HCT116 (cell line): ENCODE measurements at regions not wholly inside any gene's neighbourhood (a gene's known extent, or its start where the extent isn't known, plus 50 kb on each side); places are given as distances from the start of the nearest gene placed in this dataset.

Source experiments
- ATAC-seq: fragments of 200-7000 bp; cut with Tn5 transposase; 2 replicates; pipeline ENCODE4 v1.9.1; 2020; ENCODE audit warnings: mild to moderate bottlenecking, moderate library complexity
- BruUV-seq: library from RNA; stranded (reverse); fragments of 400-500 nt; replicated peaks from 2 replicates; lab custom pipeline; 2021; lab: Mats Ljungman, UMichigan
- CTCF ChIA-PET: fragments of 300-600 bp; sonication (Branson Sonifier 250); formaldehyde crosslinking; loops from one replicate; lab custom pipeline; 2021; ENCODE audit warnings: antibody characterized with exemption; lab: Charles Lee
- POLR2A ChIA-PET: fragments of 300-600, 350-600 bp; sonication (Branson Sonifier 250); formaldehyde crosslinking; loops from one replicate; lab custom pipeline; 2021; ENCODE audit warnings: antibody characterized with exemption; lab: Charles Lee
- RAD21 ChIA-PET, 2 experiments: fragments of 300-600 bp; sonication (Branson Sonifier 250); formaldehyde crosslinking; loops; one replicate each; lab custom pipeline; 2023; ENCODE audit warnings: low total read pairs in 2 of 2; ENCODE audit not compliant: uncharacterized antibody in 2 of 2, unreplicated experiment in 2 of 2, low non-redundant PET in 1 of 2; lab: Charles Lee
- DNase-seq: peaks from one replicate; pipeline ENCODE4 v3.0.0-alpha.2; 2010; ENCODE audit warnings: low read depth, low spot score
- H2AFZ ChIP-seq: fragments of 200-600 bp; shearing (Covaris generic), sonication (generic); 2 replicates; pipeline ENCODE4 v1.6.1; 2017; ENCODE audit warnings: low read depth, mixed run types, mixed read lengths, antibody characterized with exemption, low read length; ENCODE audit not compliant: poor library complexity, severe bottlenecking
- H3K27ac ChIP-seq: 2 replicates; pipeline ENCODE4 v1.5.1; 2012; ENCODE audit warnings: low read depth, low read length
- H3K27me3 ChIP-seq: fragments of 200-600 bp; sonication (generic); 2 replicates; pipeline ENCODE4 v1.6.1; 2016; ENCODE audit warnings: mixed run types, low read length, mixed read lengths; ENCODE audit not compliant: insufficient read depth
- H3K36me3 ChIP-seq, 2 experiments: fragments of 200-500 bp in 1 of 2; fragments of 200-600 bp in 1 of 2; sonication (Bioruptor generic) in 1 of 2; sonication (generic) in 1 of 2; 2 replicates each; pipeline versions ENCODE4 v1.5.1 to v1.6.1; 2014 to 2016; ENCODE audit warnings: low read length in 2 of 2, inconsistent platforms in 1 of 2, mixed read lengths in 1 of 2, mixed run types in 1 of 2; ENCODE audit not compliant: insufficient read depth in 2 of 2, control insufficient read depth in 1 of 2
- H3K4me1 ChIP-seq, 2 experiments: fragments of 200-600 bp in 1 of 2; sonication (generic) in 1 of 2; 2 replicates each; pipeline versions ENCODE4 v1.5.1 to v1.6.1; 2012 to 2017; ENCODE audit warnings: low read length in 2 of 2, inconsistent platforms in 1 of 2, mild to moderate bottlenecking in 1 of 2, mixed read lengths in 1 of 2, mixed run types in 1 of 2, moderate library complexity in 1 of 2; ENCODE audit not compliant: insufficient read depth in 2 of 2, control insufficient read depth in 1 of 2
- H3K4me2 ChIP-seq: fragments of 200-600 bp; sonication (generic); 2 replicates; pipeline ENCODE4 v1.6.1; 2017; ENCODE audit warnings: mixed run types, low read length, mixed read lengths
- H3K4me3 ChIP-seq, 2 experiments: fragments of 200-600 bp in 1 of 2; sonication (generic) in 1 of 2; replicated peaks in 1 of 2; 2 replicates each; pipeline ENCODE4 v1.5.1; 2011 to 2016; ENCODE audit warnings: low read length in 2 of 2, control low read depth in 1 of 2, low read depth in 1 of 2, mild to moderate bottlenecking in 1 of 2, mixed read lengths in 1 of 2, mixed run types in 1 of 2
- H3K79me2 ChIP-seq: fragments of 200-600 bp; sonication (generic); 2 replicates; pipeline ENCODE4 v1.6.1; 2017; ENCODE audit warnings: mild to moderate bottlenecking, mixed run types, low read length, moderate library complexity, mixed read lengths; ENCODE audit not compliant: insufficient read depth
- H3K9ac ChIP-seq: fragments of 200-600 bp; sonication (generic); 2 replicates; pipeline ENCODE4 v1.6.1; 2016; ENCODE audit warnings: low read length, mixed read lengths
- H3K9me2 ChIP-seq: fragments of 200-600 bp; sonication (generic), shearing (Covaris generic); 2 replicates; pipeline ENCODE4 v1.6.1; 2017; ENCODE audit warnings: mixed run types, mild to moderate bottlenecking, moderate library complexity; ENCODE audit not compliant: insufficient read depth
- H3K9me3 ChIP-seq, 2 experiments: fragments of 200-500 bp in 1 of 2; fragments of 200-600 bp in 1 of 2; sonication (Bioruptor generic) in 1 of 2; sonication (generic) in 1 of 2; 2 replicates each; pipeline ENCODE4 v1.6.1; 2014 to 2017; ENCODE audit warnings: low read length in 2 of 2, mixed read lengths in 2 of 2, inconsistent platforms in 1 of 2, low read depth in 1 of 2, mild to moderate bottlenecking in 1 of 2, mixed run types in 1 of 2, moderate library complexity in 1 of 2; ENCODE audit not compliant: control insufficient read depth in 1 of 2, insufficient read depth in 1 of 2
- H4K20me1 ChIP-seq: fragments of 200-600 bp; sonication (generic), shearing (Covaris generic); 2 replicates; pipeline ENCODE4 v1.6.1; 2017; ENCODE audit warnings: mixed run types, mild to moderate bottlenecking, moderate library complexity; ENCODE audit not compliant: insufficient read depth
- CEBPB ChIP-seq: IDR thresholded peaks from 2 replicates; pipeline ENCODE4 v1.6.1; 2012; ENCODE audit warnings: low read depth
- EZH2phosphoT487 ChIP-seq: fragments of 200-600 bp; IDR thresholded peaks from 2 replicates; pipeline ENCODE4 v1.6.1; 2018; ENCODE audit warnings: antibody characterized with exemption, borderline replicate concordance
- FOSL1 ChIP-seq: IDR thresholded peaks from 2 replicates; pipeline ENCODE4 v1.6.1; 2012; ENCODE audit warnings: low read depth
- JUND ChIP-seq: IDR thresholded peaks from 2 replicates; pipeline ENCODE4 v1.6.1; 2012
- POLR2A ChIP-seq: IDR thresholded peaks from 2 replicates; pipeline ENCODE4 v1.7.0; 2011; ENCODE audit warnings: borderline replicate concordance; ENCODE audit not compliant: insufficient read depth, insufficient read length; ENCODE audit errors: extremely low read depth
- RAD21 ChIP-seq: IDR thresholded peaks from 2 replicates; pipeline ENCODE4 v1.6.1; 2012; ENCODE audit warnings: low read depth, mild to moderate bottlenecking
- SIN3A ChIP-seq: IDR thresholded peaks from 2 replicates; pipeline ENCODE4 v1.6.1; 2012; ENCODE audit warnings: low read depth
- SP1 ChIP-seq: IDR thresholded peaks from 2 replicates; pipeline ENCODE4 v1.6.1; 2012; ENCODE audit warnings: low read depth
- YY1 ChIP-seq: IDR thresholded peaks from 2 replicates; pipeline ENCODE4 v1.6.1; 2011; ENCODE audit warnings: low read length, low read depth, moderate library complexity, mild to moderate bottlenecking; ENCODE audit not compliant: insufficient replicate concordance; ENCODE audit errors: extremely low read depth
- ZNF274 ChIP-seq: fragments of 200-500 bp; sonication (Bioruptor generic); IDR thresholded peaks from 2 replicates; pipeline ENCODE4 v1.6.1; 2014; ENCODE audit warnings: mild to moderate bottlenecking, low read depth, low read length, inconsistent platforms
- intact Hi-C: fragments of 100-400 bp; cut with micrococcal nuclease; formaldehyde crosslinking; loops from 2 replicates; pipeline ENCODE4 v1.10.0; 2022
- TF ChIP-seq, protein P1 (sequence below): IDR thresholded peaks from 2 replicates; pipeline ENCODE4 v1.6.1; 2012
- TF ChIP-seq, protein P2 (sequence below), 3 experiments: fragments of 200-600 bp in 1 of 3; sonication (generic) in 1 of 3; IDR thresholded peaks in 2 of 3; conservative IDR thresholded peaks in 1 of 3; 2 replicates each; pipeline ENCODE4 v1.5.1; 2012 to 2017; ENCODE audit warnings: low read depth in 2 of 3, low read length in 2 of 3, antibody characterized with exemption in 1 of 3, borderline replicate concordance in 1 of 3, control low read depth in 1 of 3, mild to moderate bottlenecking in 1 of 3, mixed read lengths in 1 of 3, mixed run types in 1 of 3, moderate library complexity in 1 of 3; ENCODE audit not compliant: insufficient read depth in 1 of 3
- TF ChIP-seq, protein P3 (sequence below): IDR thresholded peaks from 2 replicates; pipeline ENCODE4 v1.6.1; 2012
- TF ChIP-seq, protein P4 (sequence below): IDR thresholded peaks from 2 replicates; pipeline ENCODE4 v1.6.1; 2012; ENCODE audit warnings: low read depth

DNA sequence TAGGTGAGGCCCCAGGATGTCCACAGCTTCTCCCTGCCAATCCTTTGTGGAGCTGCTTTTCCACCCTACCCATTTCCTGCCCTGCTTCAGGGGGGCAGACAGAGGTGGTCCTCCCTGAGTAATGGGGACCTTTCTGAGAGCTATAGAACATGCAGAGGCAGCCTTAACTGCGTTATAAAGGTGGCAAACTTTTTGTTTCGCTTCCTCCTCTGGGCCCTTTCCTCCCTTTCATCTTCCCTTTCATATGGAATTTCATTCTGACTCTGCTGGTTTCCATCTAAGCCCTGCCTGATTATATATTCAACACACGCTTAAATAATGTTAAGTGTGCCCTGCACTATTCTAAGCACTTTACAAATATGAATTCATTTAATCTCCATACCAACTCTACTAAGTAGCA lies 169.3 kb upstream of the E2F8 start:
- POLR2A ChIA-PET = no interaction called here
- intact Hi-C loops = no loop called here
- ATAC-seq (no peak), DNase-seq (no peak)
- H4K20me1 ChIP-seq = no peaks in the 10 kb centered on the region
- no TSS peak for BruUV-seq
- no peak overlapping the region for H3K9ac ChIP-seq
- no peak overlapping the region for H2AFZ ChIP-seq
- no peaks in the 10 kb centered on the region for H3K79me2 ChIP-seq
- H3K27me3 ChIP-seq = peaks cover 48% of the 10 kb centered on the region
- no peak for TF ChIP-seq RAD21
- TF ChIP-seq, protein P1, sequence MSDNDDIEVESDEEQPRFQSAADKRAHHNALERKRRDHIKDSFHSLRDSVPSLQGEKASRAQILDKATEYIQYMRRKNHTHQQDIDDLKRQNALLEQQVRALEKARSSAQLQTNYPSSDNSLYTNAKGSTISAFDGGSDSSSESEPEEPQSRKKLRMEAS = no peak
- TF ChIP-seq FOSL1 = no peak
- no peak for TF ChIP-seq POLR2A
- no peak for TF ChIP-seq SIN3A
- no peak for TF ChIP-seq ZNF274
- TF ChIP-seq, protein P2, sequence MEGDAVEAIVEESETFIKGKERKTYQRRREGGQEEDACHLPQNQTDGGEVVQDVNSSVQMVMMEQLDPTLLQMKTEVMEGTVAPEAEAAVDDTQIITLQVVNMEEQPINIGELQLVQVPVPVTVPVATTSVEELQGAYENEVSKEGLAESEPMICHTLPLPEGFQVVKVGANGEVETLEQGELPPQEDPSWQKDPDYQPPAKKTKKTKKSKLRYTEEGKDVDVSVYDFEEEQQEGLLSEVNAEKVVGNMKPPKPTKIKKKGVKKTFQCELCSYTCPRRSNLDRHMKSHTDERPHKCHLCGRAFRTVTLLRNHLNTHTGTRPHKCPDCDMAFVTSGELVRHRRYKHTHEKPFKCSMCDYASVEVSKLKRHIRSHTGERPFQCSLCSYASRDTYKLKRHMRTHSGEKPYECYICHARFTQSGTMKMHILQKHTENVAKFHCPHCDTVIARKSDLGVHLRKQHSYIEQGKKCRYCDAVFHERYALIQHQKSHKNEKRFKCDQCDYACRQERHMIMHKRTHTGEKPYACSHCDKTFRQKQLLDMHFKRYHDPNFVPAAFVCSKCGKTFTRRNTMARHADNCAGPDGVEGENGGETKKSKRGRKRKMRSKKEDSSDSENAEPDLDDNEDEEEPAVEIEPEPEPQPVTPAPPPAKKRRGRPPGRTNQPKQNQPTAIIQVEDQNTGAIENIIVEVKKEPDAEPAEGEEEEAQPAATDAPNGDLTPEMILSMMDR (IDR thresholded peaks at IDR 0.05 in 2 of 3, conservative IDR thresholded peaks at IDR 0.05 in 1 of 3; ENCODE audit: borderline replicate concordance in 1 of 3, insufficient read depth in 1 of 3, low read depth in 2 of 3, low read length in 2 of 3) = no peak
- TF ChIP-seq SP1 = no peak
- TF ChIP-seq, protein P3, sequence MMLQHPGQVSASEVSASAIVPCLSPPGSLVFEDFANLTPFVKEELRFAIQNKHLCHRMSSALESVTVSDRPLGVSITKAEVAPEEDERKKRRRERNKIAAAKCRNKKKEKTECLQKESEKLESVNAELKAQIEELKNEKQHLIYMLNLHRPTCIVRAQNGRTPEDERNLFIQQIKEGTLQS = no peak
- TF ChIP-seq, protein P4, sequence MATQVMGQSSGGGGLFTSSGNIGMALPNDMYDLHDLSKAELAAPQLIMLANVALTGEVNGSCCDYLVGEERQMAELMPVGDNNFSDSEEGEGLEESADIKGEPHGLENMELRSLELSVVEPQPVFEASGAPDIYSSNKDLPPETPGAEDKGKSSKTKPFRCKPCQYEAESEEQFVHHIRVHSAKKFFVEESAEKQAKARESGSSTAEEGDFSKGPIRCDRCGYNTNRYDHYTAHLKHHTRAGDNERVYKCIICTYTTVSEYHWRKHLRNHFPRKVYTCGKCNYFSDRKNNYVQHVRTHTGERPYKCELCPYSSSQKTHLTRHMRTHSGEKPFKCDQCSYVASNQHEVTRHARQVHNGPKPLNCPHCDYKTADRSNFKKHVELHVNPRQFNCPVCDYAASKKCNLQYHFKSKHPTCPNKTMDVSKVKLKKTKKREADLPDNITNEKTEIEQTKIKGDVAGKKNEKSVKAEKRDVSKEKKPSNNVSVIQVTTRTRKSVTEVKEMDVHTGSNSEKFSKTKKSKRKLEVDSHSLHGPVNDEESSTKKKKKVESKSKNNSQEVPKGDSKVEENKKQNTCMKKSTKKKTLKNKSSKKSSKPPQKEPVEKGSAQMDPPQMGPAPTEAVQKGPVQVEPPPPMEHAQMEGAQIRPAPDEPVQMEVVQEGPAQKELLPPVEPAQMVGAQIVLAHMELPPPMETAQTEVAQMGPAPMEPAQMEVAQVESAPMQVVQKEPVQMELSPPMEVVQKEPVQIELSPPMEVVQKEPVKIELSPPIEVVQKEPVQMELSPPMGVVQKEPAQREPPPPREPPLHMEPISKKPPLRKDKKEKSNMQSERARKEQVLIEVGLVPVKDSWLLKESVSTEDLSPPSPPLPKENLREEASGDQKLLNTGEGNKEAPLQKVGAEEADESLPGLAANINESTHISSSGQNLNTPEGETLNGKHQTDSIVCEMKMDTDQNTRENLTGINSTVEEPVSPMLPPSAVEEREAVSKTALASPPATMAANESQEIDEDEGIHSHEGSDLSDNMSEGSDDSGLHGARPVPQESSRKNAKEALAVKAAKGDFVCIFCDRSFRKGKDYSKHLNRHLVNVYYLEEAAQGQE = no peak
- TF ChIP-seq CEBPB = no peak
- no peak for TF ChIP-seq JUND
- TF ChIP-seq YY1 = no peak
- TF ChIP-seq EZH2phosphoT487 = no peak
- TF ChIP-seq, all 23 proteins: peak for 0
- H3K4me3 ChIP-seq = no peak overlapping the region
- H3K4me2 ChIP-seq = no peak overlapping the region
- no peaks in the 10 kb centered on the region for H3K36me3 ChIP-seq
- H3K27ac ChIP-seq = no peak overlapping the region
- no peaks in the 10 kb centered on the region for H3K9me2 ChIP-seq
- RAD21 ChIA-PET = no interaction called here
- no peaks in the 10 kb centered on the region for H3K9me3 ChIP-seq
- CTCF ChIA-PET = no interaction called here
- no peaks in the 10 kb centered on the region for H3K4me1 ChIP-seq
